H1 (cell line): ENCODE measurements at regions not wholly inside any gene's neighbourhood (a gene's known extent, or its start where the extent isn't known, plus 50 kb on each side); places are given as distances from the start of the nearest gene placed in this dataset.

Experiments used
- CTCF ChIA-PET: fragments of 300-600 bp; sonication (Branson Sonifier 250); formaldehyde crosslinking; loops from one replicate; lab custom pipeline; 2021; ENCODE audit not compliant: partially characterized antibody; lab: Charles Lee
- POLR2A ChIA-PET: fragments of 300-600 bp; sonication (Branson Sonifier 250); formaldehyde crosslinking; loops from one replicate; lab custom pipeline; 2021; ENCODE audit warnings: inconsistent platforms; ENCODE audit not compliant: partially characterized antibody; lab: Charles Lee
- DNase-seq, 2 experiments: peaks; one replicate each; pipeline versions ENCODE4 v3.0.0 to v3.0.0-alpha.2; 2010 to 2022; ENCODE audit warnings: low spot score in 2 of 2, low read depth in 1 of 2, mixed read lengths in 1 of 2
- FAIRE-seq: peaks from 2 replicates; lab custom pipeline; 2011; peaks lifted over from hg19 to GRCh38; lab: Jason Lieb, UNC
- H2AFZ ChIP-seq: 2 replicates; pipeline ENCODE4 v1.8.1; 2012; ENCODE audit warnings: low read length, inconsistent platforms
- H2AK5ac ChIP-seq: 2 replicates; pipeline ENCODE4 v1.6.1; 2013; ENCODE audit warnings: low read depth, low read length
- H2BK120ac ChIP-seq: replicated peaks from 2 replicates; pipeline ENCODE3; 2013; ENCODE audit warnings: low read depth, low read length, inconsistent platforms
- H2BK12ac ChIP-seq: 2 replicates; pipeline ENCODE4 v1.6.1; 2013; ENCODE audit warnings: low read depth, low read length
- H2BK15ac ChIP-seq: 2 replicates; pipeline ENCODE4 v1.6.1; 2013; ENCODE audit warnings: low read length
- H2BK20ac ChIP-seq: 2 replicates; pipeline ENCODE4 v1.6.1; 2013; ENCODE audit warnings: low read length
- H2BK5ac ChIP-seq: 2 replicates; pipeline ENCODE4 v1.6.1; 2013; ENCODE audit warnings: low read depth, low read length
- H3K14ac ChIP-seq: 2 replicates; pipeline ENCODE4 v1.6.1; 2013; ENCODE audit warnings: inconsistent platforms; ENCODE audit not compliant: insufficient read length
- H3K18ac ChIP-seq: 2 replicates; pipeline ENCODE4 v1.6.1; 2013; ENCODE audit warnings: low read length; ENCODE audit errors: extremely low read depth
- H3K23ac ChIP-seq: 2 replicates; pipeline ENCODE4 v1.6.1; 2013; ENCODE audit warnings: inconsistent platforms; ENCODE audit not compliant: insufficient read length
- H3K23me2 ChIP-seq: 2 replicates; pipeline ENCODE4 v1.6.1; 2013; ENCODE audit warnings: low read depth, low read length
- H3K27ac ChIP-seq: 2 replicates; pipeline ENCODE4 v1.6.1; 2011; ENCODE audit warnings: low read depth, low read length, inconsistent platforms
- H3K27me3 ChIP-seq, 4 experiments: replicated peaks in 1 of 4; 1 replicate in 1 of 4; 2 replicates in 3 of 4; pipeline versions ENCODE4 v1.6.1 to v1.8.1; 2011 to 2013; ENCODE audit warnings: low read length in 3 of 4, mild to moderate bottlenecking in 3 of 4, inconsistent platforms in 2 of 4, mixed read lengths in 2 of 4, moderate library complexity in 1 of 4; ENCODE audit not compliant: control insufficient read depth in 3 of 4, insufficient read depth in 3 of 4; ENCODE audit errors: extremely low read depth in 1 of 4
- H3K36me3 ChIP-seq, 4 experiments: 2 replicates each; pipeline versions ENCODE4 v1.6.1 to v1.8.1; 2011 to 2013; ENCODE audit warnings: mild to moderate bottlenecking in 4 of 4, low read length in 3 of 4, moderate library complexity in 2 of 4, control low read depth in 1 of 4, inconsistent platforms in 1 of 4; ENCODE audit not compliant: insufficient read depth in 4 of 4, control insufficient read depth in 2 of 4
- H3K4ac ChIP-seq: replicated peaks from 2 replicates; pipeline ENCODE3; 2013; ENCODE audit warnings: low read length, low read depth, mixed read lengths, inconsistent platforms; ENCODE audit not compliant: insufficient read length
- H3K4me1 ChIP-seq, 4 experiments: replicated peaks in 1 of 4; 1 replicate in 1 of 4; 2 replicates in 3 of 4; pipeline versions ENCODE4 v1.6.1 to v1.8.1; 2011 to 2013; ENCODE audit warnings: low read length in 3 of 4, inconsistent platforms in 2 of 4, mixed read lengths in 1 of 4; ENCODE audit not compliant: insufficient read depth in 4 of 4, control insufficient read depth in 3 of 4
- H3K4me2 ChIP-seq, 2 experiments: 2 replicates each; pipeline versions ENCODE4 v1.6.1 to v1.8.1; 2011 to 2013; ENCODE audit warnings: low read depth in 2 of 2, low read length in 2 of 2, control low read depth in 1 of 2, inconsistent platforms in 1 of 2, mild to moderate bottlenecking in 1 of 2; ENCODE audit not compliant: insufficient read depth in 1 of 2
- H3K4me3 ChIP-seq, 4 experiments: fragments of 200-600, 300-600 bp in 1 of 4; sonication (generic), shearing (Covaris generic), sonication (Bioruptor Twin) in 1 of 4; 2 replicates each; pipeline versions ENCODE4 v1.5.1 to v1.8.1; 2011 to 2016; ENCODE audit warnings: low read length in 4 of 4, low read depth in 3 of 4, control low read depth in 2 of 4, inconsistent platforms in 2 of 4, mild to moderate bottlenecking in 2 of 4, mixed read lengths in 1 of 4, moderate library complexity in 1 of 4; ENCODE audit not compliant: insufficient read depth in 2 of 4; ENCODE audit errors: extremely low read depth in 1 of 4
- H3K56ac ChIP-seq: replicated peaks from 2 replicates; pipeline ENCODE3; 2013; ENCODE audit warnings: low read depth, mild to moderate bottlenecking, mixed read lengths, low read length, inconsistent platforms; ENCODE audit not compliant: insufficient read length
- H3K79me1 ChIP-seq: 2 replicates; pipeline ENCODE4 v1.6.1; 2013; ENCODE audit warnings: low read depth, low read length, control low read depth
- H3K79me2 ChIP-seq, 2 experiments: 2 replicates each; pipeline versions ENCODE4 v1.6.1 to v1.8.1; 2012 to 2013; ENCODE audit warnings: low read length in 2 of 2, mild to moderate bottlenecking in 2 of 2, inconsistent platforms in 1 of 2; ENCODE audit not compliant: insufficient read depth in 2 of 2, control insufficient read depth in 1 of 2
- H3K9ac ChIP-seq, 4 experiments: replicated peaks in 1 of 4; 1 replicate in 1 of 4; 2 replicates in 3 of 4; pipeline versions ENCODE4 v1.6.1 to v1.8.1; 2011 to 2013; ENCODE audit warnings: low read depth in 3 of 4, low read length in 3 of 4, control low read depth in 2 of 4, mild to moderate bottlenecking in 2 of 4, moderate library complexity in 2 of 4, inconsistent platforms in 1 of 4; ENCODE audit errors: extremely low read depth in 1 of 4
- H3K9me3 ChIP-seq, 2 experiments: 2 replicates each; pipeline versions ENCODE4 v1.6.1 to v1.8.1; 2012 to 2013; ENCODE audit warnings: mild to moderate bottlenecking in 2 of 2, moderate library complexity in 2 of 2, control low read depth in 1 of 2, inconsistent platforms in 1 of 2, low read depth in 1 of 2, low read length in 1 of 2, mixed read lengths in 1 of 2; ENCODE audit not compliant: insufficient read depth in 2 of 2
- H4K20me1 ChIP-seq, 2 experiments: replicated peaks in 1 of 2; 2 replicates each; pipeline versions ENCODE3 to v1.8.1; 2011 to 2013; ENCODE audit warnings: inconsistent platforms in 2 of 2, low read length in 2 of 2, mild to moderate bottlenecking in 1 of 2; ENCODE audit not compliant: insufficient read depth in 2 of 2, control insufficient read depth in 1 of 2
- H4K5ac ChIP-seq: 2 replicates; pipeline ENCODE4 v1.6.1; 2013; ENCODE audit warnings: low read length, low read depth, mixed read lengths, inconsistent platforms; ENCODE audit not compliant: insufficient read length
- H4K8ac ChIP-seq: 2 replicates; pipeline ENCODE4 v1.8.0; 2013; ENCODE audit warnings: mild to moderate bottlenecking, moderate library complexity, low read length, inconsistent platforms; ENCODE audit not compliant: insufficient read depth; ENCODE audit errors: extremely low read depth
- H4K91ac ChIP-seq: replicated peaks from 2 replicates; pipeline ENCODE3; 2013; ENCODE audit warnings: low read length, mixed read lengths, inconsistent platforms; ENCODE audit not compliant: insufficient read length
- CEBPB ChIP-seq: IDR thresholded peaks from 2 replicates; pipeline ENCODE4 v1.6.1; 2012; ENCODE audit warnings: low read depth, low read length
- EZH2 ChIP-seq: fragments of 200-600 bp; sonication (generic); IDR thresholded peaks from 2 replicates; pipeline ENCODE4 v1.7.1; 2012; ENCODE audit warnings: low read depth, mild to moderate bottlenecking, moderate library complexity, low read length, inconsistent platforms; ENCODE audit not compliant: severe bottlenecking
- SIRT6 ChIP-seq: IDR thresholded peaks from one replicate; pipeline ENCODE4 v1.7.1; 2012; ENCODE audit warnings: low read length, inconsistent platforms

GRCh38 chr4:84381759-84382158 lies 117.3 kb downstream of the NKX6-1 start:
- Histone ChIP-seq H2BK15ac (no peak overlapping the region), H3K9ac (no peak overlapping the region), H4K5ac (no peak overlapping the region), H3K23ac (no peak overlapping the region), H3K56ac (no peak overlapping the region), H4K8ac (no peak overlapping the region), H2AFZ (no peak overlapping the region), H3K9me3 (no peaks in the 10 kb centered on the region), H2BK5ac (no peak overlapping the region), H2BK120ac (no peak overlapping the region), H3K36me3 (no peaks in the 10 kb centered on the region), H3K18ac (peak overlapping the region; percentile 15; the same call in 1 of the 2 replicates), H3K79me1 (no peaks in the 10 kb centered on the region), H4K20me1 (no peaks in the 10 kb centered on the region), H3K14ac (no peak overlapping the region), H2AK5ac (no peak overlapping the region), H4K91ac (no peak overlapping the region), H3K4me3 (no peak overlapping the region), H3K23me2 (no peaks in the 10 kb centered on the region), H2BK20ac (no peak overlapping the region), H2BK12ac (no peak overlapping the region), H3K4me2 (no peak overlapping the region), H3K79me2 (no peaks in the 10 kb centered on the region), H3K27ac (no peak overlapping the region), H3K4me1 (peaks cover 6 to 31% (median 21%) of the 10 kb centered on the region in 4 experiments; a peak in 6 of 7 replicates), H3K4ac (no peak overlapping the region), H3K27me3 (peaks cover 0 to 30% (median 17%) of the 10 kb centered on the region in 4 experiments; a peak in 6 of 7 replicates)
- POLR2A ChIA-PET, result no interaction called here
- TF ChIP-seq SIRT6 (no peak), EZH2 (no peak), CEBPB (peak; percentile 75; the same call in 1 of the 2 replicates)
- FAIRE-seq (no peak), DNase-seq (no peak)
- CTCF ChIA-PET, result interaction anchor here (0.8 to 1.6 kb wide), 7 partner anchors 11 to 150 kb away, joined by 3 to 6 read pairs (median 3); no protein-coding TSS in a partner anchor
